GM10266 (cell line): ENCODE measurements at regions not wholly inside any gene's neighbourhood (a gene's known extent, or its start where the extent isn't known, plus 50 kb on each side); places are given as distances from the start of the nearest gene placed in this dataset.

Experiments
- DNase-seq: peaks from one replicate; pipeline ENCODE4 v3.0.0; 2012; ENCODE audit errors: extremely low spot score
- CTCF ChIP-seq: IDR thresholded peaks from 2 replicates; pipeline ENCODE4 v1.5.1; 2012; ENCODE audit warnings: mild to moderate bottlenecking, low read depth; ENCODE audit not compliant: control insufficient read depth, insufficient read depth; ENCODE audit errors: missing control alignments

- TF ChIP-seq CTCF: no peak
- DNase-seq: no peak
Observed at GRCh38 chr6:48754641-48755040, 643.6 kb upstream of the PTCHD4 start.

DNA sequence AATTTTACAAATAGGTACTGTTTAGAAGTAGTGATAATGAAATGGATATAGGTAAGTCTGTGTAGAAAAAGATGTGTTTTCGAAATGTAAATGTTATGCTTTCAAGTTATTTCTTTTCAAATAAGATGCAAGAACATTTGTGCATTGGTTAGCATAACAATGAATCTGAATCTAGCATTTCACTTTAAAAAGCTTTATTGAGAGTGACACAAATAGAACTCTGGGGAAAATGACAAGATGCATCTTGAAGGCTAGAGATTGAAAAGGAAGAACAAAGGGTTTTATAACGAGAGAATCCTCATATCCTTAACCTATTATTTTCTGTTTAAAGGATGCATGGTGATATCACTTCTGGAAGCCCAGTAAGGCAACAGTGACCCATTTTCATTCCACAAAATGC lies 639.9 kb upstream of the PTCHD4 start:
- no peak for DNase-seq
- TF ChIP-seq CTCF: no peak

GRCh38 chr6:48747471-48747870 lies 636.5 kb upstream of the PTCHD4 start:
- DNase-seq: no peak

GRCh38 chr6:48747040-48747439 lies 636.0 kb upstream of the PTCHD4 start:
- no peak for DNase-seq
- no peak for TF ChIP-seq CTCF

More at GRCh38 chr6:48747471-48747870, 636.5 kb upstream of the PTCHD4 start:
- TF ChIP-seq CTCF: no peak

DNA sequence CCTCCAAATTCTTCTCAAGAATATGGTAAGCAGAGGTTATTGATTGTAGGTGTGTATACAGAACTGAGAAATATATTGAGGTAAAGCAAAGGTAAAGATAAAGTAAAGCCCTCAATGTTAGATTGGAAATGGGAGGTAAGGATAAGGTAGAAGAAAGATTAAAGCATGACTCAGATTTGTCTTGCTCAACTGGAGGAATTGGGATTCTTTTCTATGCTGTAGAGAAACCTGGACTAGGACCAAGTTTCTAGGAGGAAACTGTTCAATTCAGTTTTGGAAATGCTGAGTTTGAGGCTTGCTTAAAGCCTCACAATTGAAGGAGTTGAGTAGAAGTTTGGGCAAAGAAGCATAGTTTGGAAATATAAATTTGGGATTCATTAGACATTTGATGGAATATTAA lies 634.0 kb upstream of the PTCHD4 start:
- no peak for DNase-seq
- TF ChIP-seq CTCF: no peak

DNA sequence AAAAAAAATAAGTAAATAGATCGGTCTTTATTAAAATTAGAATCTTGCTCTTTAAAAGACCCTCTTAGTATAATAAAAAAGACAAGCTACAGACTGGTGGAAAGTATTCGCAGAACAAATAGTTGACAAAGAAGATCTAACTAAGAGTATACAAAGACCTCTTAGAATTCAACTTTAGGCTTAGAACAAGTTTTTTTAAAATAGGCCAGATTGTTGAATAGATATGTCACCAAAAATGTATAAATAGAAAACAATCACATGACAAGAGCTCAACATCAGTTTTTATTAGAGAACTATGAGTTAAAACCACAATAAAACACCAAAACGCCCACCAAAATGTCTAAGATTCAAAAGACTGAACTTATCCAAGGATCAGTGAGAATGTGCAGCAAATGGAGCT lies 632.7 kb upstream of the PTCHD4 start:
- no peak for TF ChIP-seq CTCF
- no peak for DNase-seq

DNA sequence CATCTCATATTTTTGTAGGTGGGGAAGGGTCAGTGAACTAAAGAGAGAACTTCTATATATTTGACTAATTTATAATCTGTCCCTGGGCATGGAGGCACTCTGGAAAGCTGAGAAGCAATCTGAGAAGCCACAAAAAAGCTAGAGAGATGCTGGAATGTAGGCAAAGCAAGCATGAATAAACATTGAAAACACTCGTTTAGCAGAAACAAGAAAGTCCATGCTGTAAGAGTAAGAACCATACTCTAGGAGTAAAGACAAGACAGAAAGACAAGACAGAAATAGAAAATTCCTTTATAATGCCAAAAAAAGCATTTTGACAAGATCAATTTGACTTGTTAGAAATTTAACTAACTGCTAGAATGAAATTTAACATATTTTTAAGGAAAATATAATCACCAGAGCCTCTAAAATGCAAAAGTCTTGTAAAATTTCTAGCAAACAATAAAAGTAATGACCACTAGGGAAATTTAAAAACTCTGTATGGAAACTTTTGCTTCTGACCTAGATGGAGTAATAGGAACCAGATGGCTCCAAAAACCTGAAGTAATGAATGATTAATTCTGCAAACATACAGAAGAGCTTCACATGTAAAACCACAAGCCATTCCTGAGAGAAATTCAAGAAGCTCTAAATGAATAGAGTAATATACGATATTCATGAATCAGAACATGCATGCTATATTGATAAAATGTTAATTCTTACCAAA lies 625.7 kb upstream of the PTCHD4 start:
- no peak for DNase-seq
- TF ChIP-seq CTCF: no peak
